ENCODE measurements at regions not wholly inside any gene's neighbourhood (a gene's known extent, or its start where the extent isn't known, plus 50 kb on each side); places are given as distances from the start of the nearest gene placed in this dataset.

GRCh38 chr13:30088312-30088855, 219.0 kb downstream of the KATNAL1 start:
- Histone ChIP-seq H3K36me3 (ENCODE audit: insufficient read depth, low read length) (no peaks in the 10 kb centered on the region), H3K4me1 (ENCODE audit: control insufficient read depth, insufficient read depth, low read length, unreplicated experiment) (no peaks in the 10 kb centered on the region), H3K27ac (ENCODE audit: low read depth, low read length) (no peak overlapping the region), H2AFZ (ENCODE audit: low read length, unreplicated experiment) (no peak overlapping the region), H3K4me3 (ENCODE audit: low read depth, low read length) (no peak overlapping the region), H3K27me3 (ENCODE audit: insufficient read depth, low read length) (peaks cover 9% of the 10 kb centered on the region), H3K79me2 (ENCODE audit: control insufficient read depth, insufficient read depth, low read length, unreplicated experiment) (no peaks in the 10 kb centered on the region)

DNA sequence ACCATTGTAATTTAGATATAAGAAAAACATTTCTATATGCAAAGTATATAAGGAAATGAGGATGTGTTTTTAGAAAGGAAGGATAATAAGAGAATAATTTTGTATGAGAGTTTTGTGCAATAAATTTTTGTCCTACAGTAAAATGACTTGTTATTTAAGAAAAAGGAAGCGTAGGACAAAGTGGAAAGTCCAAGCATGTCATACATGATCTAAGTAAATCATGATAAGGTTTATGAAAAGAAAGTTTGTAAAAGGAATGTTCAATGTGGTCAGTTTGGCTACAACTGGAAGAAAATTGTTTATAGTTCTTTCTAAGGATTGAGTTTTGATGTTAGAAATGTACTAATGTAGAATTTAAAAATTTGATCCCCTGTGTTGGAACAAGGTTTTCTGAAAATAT, 222.3 kb downstream of the KATNAL1 start:
- Histone ChIP-seq H3K4me3 (ENCODE audit: low read depth, low read length) (no peak overlapping the region), H3K79me2 (ENCODE audit: control insufficient read depth, insufficient read depth, low read length, unreplicated experiment) (no peaks in the 10 kb centered on the region), H3K36me3 (ENCODE audit: insufficient read depth, low read length) (no peaks in the 10 kb centered on the region), H3K4me1 (ENCODE audit: control insufficient read depth, insufficient read depth, low read length, unreplicated experiment) (no peaks in the 10 kb centered on the region), H2AFZ (ENCODE audit: low read length, unreplicated experiment) (no peak overlapping the region), H3K27ac (ENCODE audit: low read depth, low read length) (no peak overlapping the region), H3K27me3 (ENCODE audit: insufficient read depth, low read length) (peaks cover 19% of the 10 kb centered on the region)

DNA sequence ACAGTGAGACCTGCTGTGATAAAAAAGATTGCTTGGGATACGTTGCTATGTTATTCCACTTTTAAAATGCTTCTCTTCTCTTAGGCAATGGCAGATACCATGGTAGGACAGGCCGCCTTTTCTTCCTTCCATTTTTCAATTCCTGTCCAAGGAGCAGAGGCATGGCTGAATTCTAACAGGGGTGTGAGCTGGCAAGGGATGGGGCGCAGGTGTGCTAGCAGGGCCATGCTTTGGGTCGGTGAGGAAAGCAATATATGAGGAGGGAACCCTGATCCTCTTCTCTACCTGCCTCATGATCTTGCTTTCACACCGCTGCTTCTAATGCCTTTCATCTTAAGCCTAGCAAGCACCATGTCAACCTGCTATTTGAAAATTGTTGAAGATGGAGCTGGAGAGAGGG, 225.0 kb downstream of the KATNAL1 start:
- H3K79me2 ChIP-seq (ENCODE audit: control insufficient read depth, insufficient read depth, low read length, unreplicated experiment): no peaks in the 10 kb centered on the region
- no peak overlapping the region for H3K4me3 ChIP-seq (ENCODE audit: low read depth, low read length)
- no peaks in the 10 kb centered on the region for H3K36me3 ChIP-seq (ENCODE audit: insufficient read depth, low read length)
- no peak overlapping the region for H2AFZ ChIP-seq (ENCODE audit: low read length, unreplicated experiment)
- peaks cover 19% of the 10 kb centered on the region for H3K27me3 ChIP-seq (ENCODE audit: insufficient read depth, low read length)
- H3K27ac ChIP-seq (ENCODE audit: low read depth, low read length): no peak overlapping the region
- H3K4me1 ChIP-seq (ENCODE audit: control insufficient read depth, insufficient read depth, low read length, unreplicated experiment): no peaks in the 10 kb centered on the region

DNA sequence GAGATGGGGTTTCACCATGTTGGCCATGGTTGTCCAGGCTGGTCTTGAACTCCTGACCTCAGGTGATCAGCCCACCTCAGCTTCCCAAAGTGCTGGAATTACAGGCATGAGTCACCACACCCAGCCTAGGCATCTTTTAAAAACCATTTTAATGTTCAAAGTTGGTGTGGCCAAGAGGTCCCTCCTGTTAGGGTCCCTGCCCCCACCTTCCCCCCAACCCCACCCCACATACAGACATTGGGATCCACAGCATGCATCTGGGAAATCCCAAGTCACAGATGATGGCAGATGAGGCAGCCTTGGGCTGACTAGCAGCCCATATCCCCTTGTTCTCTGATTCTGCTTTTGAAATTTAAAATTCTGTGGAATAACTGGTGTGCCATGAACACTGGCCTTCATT, 226.0 kb downstream of the KATNAL1 start:
- Histone ChIP-seq H3K36me3 (ENCODE audit: insufficient read depth, low read length) (no peaks in the 10 kb centered on the region), H3K27me3 (ENCODE audit: insufficient read depth, low read length) (peaks cover 19% of the 10 kb centered on the region), H3K27ac (ENCODE audit: low read depth, low read length) (no peak overlapping the region), H2AFZ (ENCODE audit: low read length, unreplicated experiment) (no peak overlapping the region), H3K4me1 (ENCODE audit: control insufficient read depth, insufficient read depth, low read length, unreplicated experiment) (no peaks in the 10 kb centered on the region), H3K79me2 (ENCODE audit: control insufficient read depth, insufficient read depth, low read length, unreplicated experiment) (no peaks in the 10 kb centered on the region), H3K4me3 (ENCODE audit: low read depth, low read length) (no peak overlapping the region)

- Histone ChIP-seq H3K27me3 (ENCODE audit: insufficient read depth, low read length) (peaks cover 13% of the 10 kb centered on the region), H3K4me3 (ENCODE audit: low read depth, low read length) (no peak overlapping the region), H3K4me1 (ENCODE audit: control insufficient read depth, insufficient read depth, low read length, unreplicated experiment) (no peaks in the 10 kb centered on the region), H3K36me3 (ENCODE audit: insufficient read depth, low read length) (no peaks in the 10 kb centered on the region), H3K79me2 (ENCODE audit: control insufficient read depth, insufficient read depth, low read length, unreplicated experiment) (no peaks in the 10 kb centered on the region), H3K27ac (ENCODE audit: low read depth, low read length) (no peak overlapping the region), H2AFZ (ENCODE audit: low read length, unreplicated experiment) (no peak overlapping the region)
Measured at GRCh38 chr13:30079501-30079900, 227.8 kb downstream of the KATNAL1 start.

GRCh38 chr13:30078059-30078458, 227.6 kb upstream of the UBL3 start:
- no peak overlapping the region for H3K27ac ChIP-seq (ENCODE audit: low read depth, low read length)

DNA sequence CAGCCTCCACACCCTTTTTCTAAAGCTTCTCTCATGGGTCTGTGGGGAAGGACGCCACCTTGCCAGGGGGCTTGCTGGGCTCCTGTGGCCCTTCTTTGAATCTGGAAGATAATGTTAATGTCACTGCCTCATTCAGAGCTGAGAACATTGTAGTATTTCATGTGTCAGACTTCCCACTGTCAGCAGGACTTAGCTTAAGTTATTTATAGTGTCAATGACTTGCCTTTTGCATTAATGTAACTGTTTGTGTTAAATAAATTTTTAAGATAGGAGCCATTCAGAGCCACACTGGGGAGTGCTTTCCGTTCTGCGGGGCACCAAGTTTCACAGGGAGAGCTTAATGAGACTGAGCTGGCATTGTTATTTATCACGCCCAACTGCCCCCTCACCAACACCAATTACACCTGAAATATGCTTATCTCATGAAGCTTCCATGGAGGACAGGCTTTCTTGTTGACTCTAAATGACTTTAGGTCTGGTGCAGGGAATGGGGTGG, 226.9 kb upstream of the UBL3 start:
- Histone ChIP-seq H3K79me2 (ENCODE audit: control insufficient read depth, insufficient read depth, low read length, unreplicated experiment) (no peaks in the 10 kb centered on the region), H3K4me1 (ENCODE audit: control insufficient read depth, insufficient read depth, low read length, unreplicated experiment) (no peaks in the 10 kb centered on the region), H3K27me3 (ENCODE audit: insufficient read depth, low read length) (peaks cover 6% of the 10 kb centered on the region), H3K27ac (ENCODE audit: low read depth, low read length) (no peak overlapping the region), H2AFZ (ENCODE audit: low read length, unreplicated experiment) (no peak overlapping the region), H3K36me3 (ENCODE audit: insufficient read depth, low read length) (no peaks in the 10 kb centered on the region), H3K4me3 (ENCODE audit: low read depth, low read length) (no peak overlapping the region)

More at GRCh38 chr13:30078059-30078458, 227.6 kb upstream of the UBL3 start:
- peaks cover 10% of the 10 kb centered on the region for H3K27me3 ChIP-seq (ENCODE audit: insufficient read depth, low read length)
- H2AFZ ChIP-seq (ENCODE audit: low read length, unreplicated experiment): no peak overlapping the region
- H3K79me2 ChIP-seq (ENCODE audit: control insufficient read depth, insufficient read depth, low read length, unreplicated experiment): no peaks in the 10 kb centered on the region
- no peaks in the 10 kb centered on the region for H3K36me3 ChIP-seq (ENCODE audit: insufficient read depth, low read length)
- H3K4me3 ChIP-seq (ENCODE audit: low read depth, low read length): no peak overlapping the region
- H3K4me1 ChIP-seq (ENCODE audit: control insufficient read depth, insufficient read depth, low read length, unreplicated experiment): no peaks in the 10 kb centered on the region

DNA sequence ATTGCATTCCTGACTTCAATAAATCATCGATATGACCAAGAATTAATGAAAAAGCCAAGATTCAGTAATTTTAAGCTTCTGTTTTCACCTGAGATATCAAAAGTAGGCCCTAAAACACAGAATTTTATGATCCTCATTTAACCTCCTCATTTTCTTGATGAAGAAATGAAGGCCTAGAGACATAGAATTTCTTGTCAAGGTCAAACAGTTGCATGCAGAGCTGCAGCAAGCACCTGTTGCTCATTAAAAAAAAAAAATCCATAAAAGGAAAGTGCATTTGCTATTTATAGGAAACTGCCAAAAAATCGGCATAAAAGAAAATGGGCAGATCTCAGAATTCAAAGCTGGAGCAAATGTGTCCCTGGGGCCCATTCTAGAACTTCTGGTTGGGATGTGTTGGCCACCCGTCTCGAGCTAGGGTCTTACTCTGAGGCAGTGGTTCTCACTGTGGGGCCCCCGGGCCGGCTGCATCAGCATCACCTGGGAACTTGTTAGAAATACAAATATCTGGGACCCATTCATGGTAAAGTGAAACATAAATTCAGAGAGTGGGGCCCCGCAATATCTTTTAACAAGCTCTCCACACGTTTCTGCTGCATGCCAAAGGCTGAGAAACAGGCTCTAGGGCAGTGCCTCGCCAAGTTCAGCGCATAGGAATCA, 224.7 kb upstream of the UBL3 start:
- H2AFZ ChIP-seq (ENCODE audit: low read length, unreplicated experiment): no peak overlapping the region
- H3K79me2 ChIP-seq (ENCODE audit: control insufficient read depth, insufficient read depth, low read length, unreplicated experiment): no peaks in the 10 kb centered on the region
- H3K4me3 ChIP-seq (ENCODE audit: low read depth, low read length): no peak overlapping the region
- H3K27me3 ChIP-seq (ENCODE audit: insufficient read depth, low read length): no peaks in the 10 kb centered on the region
- H3K4me1 ChIP-seq (ENCODE audit: control insufficient read depth, insufficient read depth, low read length, unreplicated experiment): no peaks in the 10 kb centered on the region
- no peak overlapping the region for H3K27ac ChIP-seq (ENCODE audit: low read depth, low read length)
- no peaks in the 10 kb centered on the region for H3K36me3 ChIP-seq (ENCODE audit: insufficient read depth, low read length)

DNA sequence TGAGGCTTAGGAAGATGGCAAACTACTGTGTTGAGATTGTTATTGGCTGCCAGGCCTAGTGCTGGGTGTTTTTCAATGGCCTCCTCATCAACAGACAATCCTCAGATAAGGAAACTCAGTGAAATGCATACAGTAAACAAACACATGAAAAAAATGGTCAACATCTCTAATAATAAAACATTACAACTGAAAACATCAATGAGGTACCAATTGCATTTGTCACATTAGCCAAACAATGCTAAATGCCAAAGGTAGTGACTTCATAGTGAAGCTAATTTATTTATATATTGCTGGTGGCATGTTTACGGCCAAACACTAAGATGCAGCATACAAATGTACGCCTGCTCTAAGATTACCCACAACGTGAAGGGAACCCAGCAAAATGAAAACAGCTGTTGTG, 224.0 kb upstream of the UBL3 start:
- no peak overlapping the region for H2AFZ ChIP-seq (ENCODE audit: low read length, unreplicated experiment)
- no peaks in the 10 kb centered on the region for H3K79me2 ChIP-seq (ENCODE audit: control insufficient read depth, insufficient read depth, low read length, unreplicated experiment)
- H3K36me3 ChIP-seq (ENCODE audit: insufficient read depth, low read length): no peaks in the 10 kb centered on the region
- no peaks in the 10 kb centered on the region for H3K4me1 ChIP-seq (ENCODE audit: control insufficient read depth, insufficient read depth, low read length, unreplicated experiment)
- H3K4me3 ChIP-seq (ENCODE audit: low read depth, low read length): no peak overlapping the region
- H3K27ac ChIP-seq (ENCODE audit: low read depth, low read length): no peak overlapping the region
- H3K27me3 ChIP-seq (ENCODE audit: insufficient read depth, low read length): no peaks in the 10 kb centered on the region

GRCh38 chr13:30072818-30073186, 222.4 kb upstream of the UBL3 start:
- Histone ChIP-seq H3K27ac (ENCODE audit: low read depth, low read length) (no peak overlapping the region), H3K4me3 (ENCODE audit: low read depth, low read length) (no peak overlapping the region), H3K27me3 (ENCODE audit: insufficient read depth, low read length) (no peaks in the 10 kb centered on the region), H3K36me3 (ENCODE audit: insufficient read depth, low read length) (no peaks in the 10 kb centered on the region), H2AFZ (ENCODE audit: low read length, unreplicated experiment) (no peak overlapping the region), H3K79me2 (ENCODE audit: control insufficient read depth, insufficient read depth, low read length, unreplicated experiment) (no peaks in the 10 kb centered on the region), H3K4me1 (ENCODE audit: control insufficient read depth, insufficient read depth, low read length, unreplicated experiment) (no peaks in the 10 kb centered on the region)

Data from ACC112 (cell line).